ENCODE measurements at regions not wholly inside any gene's neighbourhood (a gene's known extent, or its start where the extent isn't known, plus 50 kb on each side); places are given as distances from the start of the nearest gene placed in this dataset.
A peak's percentile ranks its signal among the peaks of the same experiment; 100 is the strongest.

DNA sequence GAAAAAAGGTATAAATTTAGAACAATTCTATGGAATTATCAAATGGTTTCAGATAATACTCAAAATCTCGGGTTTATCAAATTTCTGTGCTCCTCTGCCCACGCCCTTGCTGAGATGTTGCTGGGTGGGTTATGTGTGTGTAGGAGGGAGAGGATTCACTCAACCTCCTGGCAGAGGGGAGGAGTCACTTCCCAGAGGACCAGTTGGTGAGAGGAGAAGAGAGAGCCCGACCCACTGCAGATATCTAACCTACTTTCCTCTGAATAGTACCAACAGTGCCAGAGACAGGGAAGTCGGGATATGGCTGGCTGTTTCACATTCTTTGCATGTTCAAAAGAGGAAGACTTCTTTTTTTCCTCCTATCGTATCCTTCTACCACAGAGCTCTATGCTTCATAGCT lies 187.1 kb upstream of the MAN1A1 start:
- POLR2A ChIA-PET = no interaction called here

DNA sequence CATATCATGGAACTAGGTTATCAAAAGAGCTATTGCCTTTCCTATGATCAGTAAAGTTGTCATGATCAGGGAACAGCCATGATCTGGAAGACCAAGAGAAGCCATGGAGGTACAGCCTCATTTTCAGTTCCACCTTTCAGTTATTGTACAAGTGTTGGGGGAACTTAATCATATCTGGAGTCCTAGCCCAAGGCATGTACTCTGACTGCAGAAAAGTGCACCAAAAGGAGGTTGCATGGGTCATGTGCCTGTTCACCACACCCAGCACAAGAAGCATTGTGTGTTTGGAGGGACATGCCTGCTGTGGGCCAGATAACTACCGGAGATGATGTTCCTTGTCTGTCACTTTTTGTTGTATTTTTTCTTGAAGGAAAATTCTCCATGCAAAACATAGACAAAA lies 185.8 kb upstream of the MAN1A1 start:
- Mint-ChIP-seq H3K27ac (no peak overlapping the region), H3K27me3 (peaks cover 2% of the 10 kb centered on the region), H3K4me1 (ENCODE audit: low read depth) (peaks cover 13% of the 10 kb centered on the region), H3K36me3 (ENCODE audit: low read depth) (no peaks in the 10 kb centered on the region), H3K4me3 (no peak overlapping the region), H3K9me3 (no peaks in the 10 kb centered on the region)
- DNase-seq = no peak
- CTCF ChIA-PET = interaction anchor here (1.0 to 1.2 kb wide), 2 partner anchors 8 to 87 kb away, joined by 3 read pairs; no protein-coding TSS in a partner anchor
- TF ChIP-seq, protein P1, sequence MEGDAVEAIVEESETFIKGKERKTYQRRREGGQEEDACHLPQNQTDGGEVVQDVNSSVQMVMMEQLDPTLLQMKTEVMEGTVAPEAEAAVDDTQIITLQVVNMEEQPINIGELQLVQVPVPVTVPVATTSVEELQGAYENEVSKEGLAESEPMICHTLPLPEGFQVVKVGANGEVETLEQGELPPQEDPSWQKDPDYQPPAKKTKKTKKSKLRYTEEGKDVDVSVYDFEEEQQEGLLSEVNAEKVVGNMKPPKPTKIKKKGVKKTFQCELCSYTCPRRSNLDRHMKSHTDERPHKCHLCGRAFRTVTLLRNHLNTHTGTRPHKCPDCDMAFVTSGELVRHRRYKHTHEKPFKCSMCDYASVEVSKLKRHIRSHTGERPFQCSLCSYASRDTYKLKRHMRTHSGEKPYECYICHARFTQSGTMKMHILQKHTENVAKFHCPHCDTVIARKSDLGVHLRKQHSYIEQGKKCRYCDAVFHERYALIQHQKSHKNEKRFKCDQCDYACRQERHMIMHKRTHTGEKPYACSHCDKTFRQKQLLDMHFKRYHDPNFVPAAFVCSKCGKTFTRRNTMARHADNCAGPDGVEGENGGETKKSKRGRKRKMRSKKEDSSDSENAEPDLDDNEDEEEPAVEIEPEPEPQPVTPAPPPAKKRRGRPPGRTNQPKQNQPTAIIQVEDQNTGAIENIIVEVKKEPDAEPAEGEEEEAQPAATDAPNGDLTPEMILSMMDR (IDR thresholded peaks at IDR 0.05) = no peak
- no peak for ATAC-seq
- POLR2A ChIA-PET = no interaction called here
- intact Hi-C loops (cut with micrococcal nuclease) = no loop called here

More for the DNA sequence above, 187.1 kb upstream of the MAN1A1 start:
- H3K9me3 Mint-ChIP-seq = no peaks in the 10 kb centered on the region
- H3K4me1 Mint-ChIP-seq (ENCODE audit: low read depth) = peaks cover 13% of the 10 kb centered on the region
- no peak overlapping the region for H3K4me3 Mint-ChIP-seq
- intact Hi-C loops (cut with micrococcal nuclease) = no loop called here
- ATAC-seq (no peak), DNase-seq (no peak)
- H3K36me3 Mint-ChIP-seq (ENCODE audit: low read depth) = no peaks in the 10 kb centered on the region
- H3K27ac Mint-ChIP-seq = no peak overlapping the region
- H3K27me3 Mint-ChIP-seq = peaks cover 2% of the 10 kb centered on the region
- CTCF ChIA-PET = no interaction called here
- TF ChIP-seq, protein P1 (IDR thresholded peaks at IDR 0.05) = no peak

DNA sequence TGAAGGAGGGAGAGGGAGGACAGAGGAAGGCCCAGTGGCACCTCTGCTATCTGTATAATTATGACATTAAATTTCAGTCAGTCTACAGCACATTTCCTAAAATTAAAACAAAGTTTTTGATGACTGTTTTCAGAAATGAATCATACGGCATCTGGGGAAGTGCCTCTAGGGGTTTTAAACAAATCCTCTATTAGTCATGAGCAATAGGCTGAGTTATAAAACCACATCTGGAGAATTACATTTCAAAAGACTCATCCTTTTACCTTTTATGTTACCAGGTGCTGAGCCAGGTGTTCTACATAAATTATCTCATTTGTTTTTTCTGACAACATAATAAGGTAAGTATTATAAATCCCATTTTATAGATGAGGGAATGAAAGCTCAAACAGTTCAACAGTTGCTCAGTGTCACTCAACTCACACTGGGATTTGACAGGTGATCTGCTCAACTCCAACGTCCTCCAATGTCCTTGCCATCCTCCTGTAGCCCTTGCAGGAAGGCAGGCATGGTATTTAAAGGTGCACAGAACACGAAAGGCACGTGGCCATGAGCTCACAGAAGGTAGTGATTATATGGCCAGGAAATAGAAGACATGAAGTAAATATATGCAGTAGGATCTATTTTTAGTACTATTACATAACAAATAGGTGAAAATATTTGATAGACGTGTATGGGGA lies 184.2 kb upstream of the MAN1A1 start:
- peaks cover 13% of the 10 kb centered on the region for H3K4me1 Mint-ChIP-seq (ENCODE audit: low read depth)
- no peaks in the 10 kb centered on the region for H3K36me3 Mint-ChIP-seq (ENCODE audit: low read depth)
- ChIA-PET POLR2A (no interaction called here), CTCF (interaction anchor here (1.4 kb wide), 1 partner anchor 11 kb away, joined by 3 read pairs; no protein-coding TSS in a partner anchor)
- no peak overlapping the region for H3K27ac Mint-ChIP-seq
- ATAC-seq = peak; percentile 90
- TF ChIP-seq, protein P1 (IDR thresholded peaks at IDR 0.05) = no peak
- peaks cover 4% of the 10 kb centered on the region for H3K27me3 Mint-ChIP-seq
- DNase-seq = peak; percentile 10
- H3K9me3 Mint-ChIP-seq = no peaks in the 10 kb centered on the region
- no peak overlapping the region for H3K4me3 Mint-ChIP-seq
- intact Hi-C loops (cut with micrococcal nuclease) = no loop called here

DNA sequence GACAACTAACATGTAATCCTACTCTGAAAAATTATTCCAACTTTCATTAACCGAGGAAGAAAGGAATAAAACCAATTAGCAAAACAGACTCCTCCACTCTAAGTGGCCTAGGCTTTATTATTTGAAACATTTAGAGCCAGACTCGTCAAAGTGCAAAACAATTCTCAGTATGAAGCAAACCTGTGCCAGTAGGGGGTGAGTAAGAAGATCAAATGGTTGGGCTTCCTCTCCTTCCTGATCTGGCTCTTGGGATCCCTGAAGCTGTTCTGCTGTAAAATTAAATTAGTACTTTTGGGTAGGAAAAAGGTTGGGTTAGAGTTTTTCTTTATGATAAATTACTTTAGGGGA lies 177.6 kb upstream of the MAN1A1 start:
- H3K4me3 Mint-ChIP-seq = no peak overlapping the region
- ChIA-PET CTCF (interaction anchor here (1.6 kb wide), 1 partner anchor 9 kb away, joined by 3 read pairs; no protein-coding TSS in a partner anchor), POLR2A (no interaction called here)
- no peaks in the 10 kb centered on the region for H3K36me3 Mint-ChIP-seq (ENCODE audit: low read depth)
- no peaks in the 10 kb centered on the region for H3K9me3 Mint-ChIP-seq
- H3K27me3 Mint-ChIP-seq = peaks cover 3% of the 10 kb centered on the region
- no peak overlapping the region for H3K27ac Mint-ChIP-seq
- intact Hi-C loops (cut with micrococcal nuclease) = no loop called here
- no peak for ATAC-seq
- TF ChIP-seq, protein P1 (IDR thresholded peaks at IDR 0.05) = no peak
- no peak for DNase-seq
- H3K4me1 Mint-ChIP-seq (ENCODE audit: low read depth) = no peaks in the 10 kb centered on the region

DNA sequence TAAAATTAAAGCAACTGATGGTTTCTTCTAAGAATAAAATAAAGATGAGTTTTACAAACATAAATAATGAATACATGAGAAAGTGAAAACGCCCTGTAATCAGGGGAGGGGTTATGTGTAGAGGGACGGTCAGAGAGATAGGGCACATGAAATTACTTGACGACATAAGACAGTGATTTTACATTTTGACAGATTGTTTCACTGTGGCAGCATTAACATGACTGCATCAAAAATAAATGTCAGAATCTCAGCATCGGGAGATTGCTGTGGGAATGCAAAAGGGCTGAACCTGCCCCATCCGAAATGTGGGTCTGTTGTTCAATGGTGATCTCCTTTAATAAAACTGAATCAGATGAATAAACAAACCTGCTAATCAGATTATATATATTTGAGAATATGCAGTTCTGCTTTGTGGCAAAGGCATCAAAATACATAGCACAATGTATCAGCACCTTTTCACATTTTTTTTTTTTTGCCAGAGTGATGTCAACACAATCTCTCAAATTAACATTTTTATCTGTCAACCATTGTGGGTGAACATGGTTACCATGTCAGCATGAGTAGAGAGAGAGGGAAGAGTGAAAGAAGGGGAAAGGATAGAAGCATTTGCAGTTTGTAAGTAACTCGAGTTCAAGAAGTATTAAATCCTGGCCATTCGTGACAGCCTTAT lies 177.1 kb upstream of the MAN1A1 start:
- H3K4me3 Mint-ChIP-seq = no peak overlapping the region
- H3K9me3 Mint-ChIP-seq = no peaks in the 10 kb centered on the region
- no peak overlapping the region for H3K27ac Mint-ChIP-seq
- peaks cover 3% of the 10 kb centered on the region for H3K27me3 Mint-ChIP-seq
- DNase-seq (no peak), ATAC-seq (no peak)
- no peaks in the 10 kb centered on the region for H3K4me1 Mint-ChIP-seq (ENCODE audit: low read depth)
- TF ChIP-seq, protein P1 (IDR thresholded peaks at IDR 0.05) = no peak
- POLR2A ChIA-PET = no interaction called here
- CTCF ChIA-PET = interaction anchor here (1.6 kb wide), 1 partner anchor 9 kb away, joined by 3 read pairs; no protein-coding TSS in a partner anchor
- intact Hi-C loops (cut with micrococcal nuclease) = no loop called here
- no peaks in the 10 kb centered on the region for H3K36me3 Mint-ChIP-seq (ENCODE audit: low read depth)

All from activated CD8-positive, alpha-beta T cell treated with anti-CD3 and anti-CD28 coated beads for 36 hours (primary cell).